ENCODE measurements at regions not wholly inside any gene's neighbourhood (a gene's known extent, or its start where the extent isn't known, plus 50 kb on each side); places are given as distances from the start of the nearest gene placed in this dataset.

- no peaks in the 10 kb centered on the region for H3K36me3 ChIP-seq
- H3K4me1 ChIP-seq, result no peaks in the 10 kb centered on the region
- H3K27ac ChIP-seq, result no peak overlapping the region
- no peaks in the 10 kb centered on the region for H3K27me3 ChIP-seq
- no peak overlapping the region for H3K4me3 ChIP-seq
- 85 to 91% methylated on average over 16 of the region's 16 CpGs for WGBS, 2 donors
- DNase-seq (ENCODE audit: low spot score in 2 of 2), result no peak
- H3K9me3 ChIP-seq, result no peaks in the 10 kb centered on the region
- no peak for TF ChIP-seq POLR2A (IDR thresholded peaks at IDR 0.05)
- no peak for TF ChIP-seq EP300 (IDR thresholded peaks at IDR 0.05)
- no peak for TF ChIP-seq CTCF (IDR thresholded peaks at IDR 0.05)
Measured at GRCh38 chr10:34889004-34889869, 74.1 kb upstream of the PARD3 start.

DNA sequence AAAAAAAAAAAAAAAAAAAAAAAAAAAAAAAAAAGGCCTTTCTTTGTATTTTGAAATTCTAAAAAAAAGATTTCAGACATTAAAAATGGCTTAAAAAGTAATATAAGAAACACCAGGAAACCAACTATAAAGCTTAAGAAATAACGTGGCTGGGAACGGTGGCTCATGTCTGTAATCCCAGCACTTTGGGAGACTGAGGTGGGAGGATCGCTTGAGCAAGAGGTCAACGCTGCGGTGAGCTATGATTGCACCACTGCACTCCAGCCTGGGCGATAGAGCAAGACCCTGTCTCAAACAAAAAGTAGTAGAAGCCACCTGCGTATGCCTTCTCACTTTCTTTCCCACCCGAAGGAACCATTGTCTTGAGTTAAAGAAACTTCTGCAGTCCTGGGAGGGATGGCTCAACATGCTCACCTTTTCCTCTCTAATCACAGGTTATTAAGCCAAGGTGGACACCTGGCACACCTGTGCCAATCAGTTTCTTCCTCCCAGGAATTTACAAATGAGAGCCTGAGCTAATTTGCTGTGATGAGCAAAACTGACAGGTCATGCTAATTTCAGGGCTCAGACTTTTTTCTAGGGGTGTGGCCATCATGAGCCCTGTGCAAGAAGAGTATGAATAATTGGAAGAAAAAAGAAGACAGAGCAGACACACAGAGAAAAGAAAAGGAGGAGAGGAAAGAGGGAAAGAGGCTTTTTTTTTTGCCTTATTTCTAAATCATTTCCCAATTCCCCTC lies 72.0 kb upstream of the PARD3 start:
- no peak for DNase-seq (ENCODE audit: low spot score in 2 of 2)

DNA sequence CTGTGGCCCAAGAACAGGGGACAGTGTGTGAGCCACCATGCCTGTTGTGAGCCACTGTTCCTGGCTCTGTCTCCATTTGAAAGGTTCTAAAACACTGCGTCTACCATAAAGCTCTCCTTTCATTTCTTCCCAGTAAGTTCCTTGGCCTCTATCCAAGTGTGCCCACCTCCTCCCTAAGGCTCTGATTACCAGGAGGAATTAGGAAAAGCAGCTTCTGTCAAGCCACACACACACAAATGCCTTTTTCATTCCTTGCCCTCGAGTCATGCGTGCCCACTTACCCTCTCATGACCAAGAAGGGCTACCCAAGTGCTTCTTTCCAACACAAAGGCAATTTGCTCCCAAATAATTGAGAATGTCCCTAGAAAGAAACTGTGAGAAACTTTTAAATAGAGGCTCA lies 70.8 kb upstream of the PARD3 start:
- no peaks in the 10 kb centered on the region for H3K9me3 ChIP-seq
- no peaks in the 10 kb centered on the region for H3K27me3 ChIP-seq
- 45 to 54% methylated on average over 3 of the region's 3 CpGs for WGBS, 2 donors
- no peaks in the 10 kb centered on the region for H3K36me3 ChIP-seq
- TF ChIP-seq EP300 (IDR thresholded peaks at IDR 0.05) (no peak), CTCF (IDR thresholded peaks at IDR 0.05) (no peak), POLR2A (IDR thresholded peaks at IDR 0.05) (no peak)
- no peak overlapping the region for H3K27ac ChIP-seq
- H3K4me3 ChIP-seq, result no peak overlapping the region
- no peaks in the 10 kb centered on the region for H3K4me1 ChIP-seq
- DNase-seq (ENCODE audit: low spot score in 2 of 2), result no peak

More for the DNA sequence above, 72.0 kb upstream of the PARD3 start:
- no peak overlapping the region for H3K27ac ChIP-seq
- H3K9me3 ChIP-seq, result no peaks in the 10 kb centered on the region
- TF ChIP-seq POLR2A (IDR thresholded peaks at IDR 0.05) (no peak), EP300 (IDR thresholded peaks at IDR 0.05) (no peak), CTCF (IDR thresholded peaks at IDR 0.05) (no peak)
- no peaks in the 10 kb centered on the region for H3K27me3 ChIP-seq
- H3K4me1 ChIP-seq, result no peaks in the 10 kb centered on the region
- 82 to 86% methylated on average over 8 of the region's 8 CpGs for WGBS, 2 donors
- H3K36me3 ChIP-seq, result no peaks in the 10 kb centered on the region
- H3K4me3 ChIP-seq, result no peak overlapping the region

- 87 to 91% methylated on average over 4 of the region's 4 CpGs for WGBS, 2 donors
- no peak for TF ChIP-seq POLR2A (IDR thresholded peaks at IDR 0.05)
- TF ChIP-seq EP300 (IDR thresholded peaks at IDR 0.05), result no peak
- TF ChIP-seq CTCF (IDR thresholded peaks at IDR 0.05), result no peak
- H3K27me3 ChIP-seq, result no peaks in the 10 kb centered on the region
- H3K27ac ChIP-seq, result peak overlapping the region in 1 of 4 donors; percentile 18
- H3K9me3 ChIP-seq, result no peaks in the 10 kb centered on the region
- DNase-seq (ENCODE audit: low spot score in 2 of 2), result no peak
- H3K36me3 ChIP-seq, result no peaks in the 10 kb centered on the region
- no peaks in the 10 kb centered on the region for H3K4me1 ChIP-seq
- no peak overlapping the region for H3K4me3 ChIP-seq
Measured at GRCh38 chr10:34885011-34885410, 69.9 kb upstream of the PARD3 start.

Data from tibial nerve (tissue), 4 donors.